Muscle of leg (tissue), 3 donors: ENCODE measurements at regions not wholly inside any gene's neighbourhood (a gene's known extent, or its start where the extent isn't known, plus 50 kb on each side); places are given as distances from the start of the nearest gene placed in this dataset.
A peak's percentile ranks its signal among the peaks of the same experiment; 100 is the strongest.
"Not testable (repeated sequence)": the region's sequence is repeated elsewhere in the genome, so short reads cannot be mapped to it uniquely, and the experiment has no call there.

ENCODE experiments used
- DNase-seq: peaks from one replicate; pipeline ENCODE4 v3.0.0; 2013
- H3K27ac ChIP-seq: one replicate; pipeline ENCODE4 v1.5.1; 2013; ENCODE audit warnings: mild to moderate bottlenecking, low read length, control low read depth
- H3K27me3 ChIP-seq: one replicate; pipeline ENCODE4 v1.6.1; 2013; ENCODE audit warnings: low read length; ENCODE audit not compliant: control insufficient read depth, insufficient read depth
- H3K36me3 ChIP-seq: one replicate; pipeline ENCODE4 v1.6.1; 2013; ENCODE audit warnings: low read length; ENCODE audit not compliant: control insufficient read depth, insufficient read depth
- H3K4me1 ChIP-seq: one replicate; pipeline ENCODE4 v1.6.1; 2013; ENCODE audit warnings: low read length; ENCODE audit not compliant: control insufficient read depth, insufficient read depth
- H3K4me3 ChIP-seq: one replicate; pipeline ENCODE4 v1.5.1; 2013; ENCODE audit warnings: low read length, control low read depth
- H3K9me3 ChIP-seq: replicated peaks from 2 replicates; pipeline ENCODE4 v1.6.1; 2013; ENCODE audit warnings: low read depth, low read length; ENCODE audit not compliant: control insufficient read depth
- WGBS: methylation state at CpG from one replicate; pipeline ENCODE4 v1.1.5; 2013; ENCODE audit warnings: missing lambda C conversion rate; ENCODE audit not compliant: insufficient coverage; 5-methylcytosine and 5-hydroxymethylcytosine counted together

DNA sequence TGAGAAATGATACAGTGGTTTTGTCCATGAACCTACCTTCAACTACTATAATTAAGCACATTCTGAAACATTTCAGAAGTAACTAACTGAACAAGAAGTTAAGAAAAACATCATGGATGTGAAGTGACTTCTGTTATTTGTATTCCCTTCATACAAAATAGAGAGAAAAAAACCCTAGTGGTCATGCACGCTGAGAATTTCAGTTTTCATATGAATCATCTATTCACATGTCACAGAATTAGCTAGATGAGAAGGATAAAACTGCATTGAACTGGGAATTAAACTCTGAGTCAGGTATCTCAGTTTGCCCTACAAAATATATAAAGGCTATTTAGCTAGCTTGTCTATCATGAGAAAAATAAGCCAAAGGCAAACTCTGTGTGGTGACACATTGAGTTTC lies 451.8 kb upstream of the FTMT start:
- H3K9me3 ChIP-seq, result no peaks in the 10 kb centered on the region
- no CpG with 5 or more reads among the region's 1 CpG for WGBS
- H3K27me3 ChIP-seq, result no peaks in the 10 kb centered on the region
- H3K27ac ChIP-seq, result no peak overlapping the region
- H3K4me1 ChIP-seq, result no peaks in the 10 kb centered on the region
- H3K36me3 ChIP-seq, result no peaks in the 10 kb centered on the region
- H3K4me3 ChIP-seq, result no peak overlapping the region
- DNase-seq, result no peak

DNA sequence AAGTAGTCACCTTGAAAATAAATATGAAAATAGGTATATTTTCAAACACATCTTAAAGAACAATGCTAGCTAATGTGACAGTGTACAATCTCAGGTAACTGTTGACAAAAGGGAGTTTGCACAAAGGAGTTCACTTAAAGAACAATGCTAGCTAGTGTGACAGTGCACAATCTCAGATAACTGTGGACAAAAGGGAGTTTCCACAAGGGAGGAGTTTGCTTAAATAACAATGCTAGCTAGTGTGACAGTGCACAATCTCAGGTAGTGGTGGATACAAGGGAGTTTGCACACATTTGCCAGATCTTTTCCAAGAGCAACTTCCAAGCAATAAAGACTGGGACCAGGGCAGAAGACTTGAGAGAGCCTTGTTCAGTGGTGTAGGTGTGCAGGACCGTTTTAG lies 442.9 kb upstream of the FTMT start:
- Histone ChIP-seq H3K27ac (no peak overlapping the region), H3K4me1 (no peaks in the 10 kb centered on the region), H3K4me3 (no peak overlapping the region), H3K9me3 (no peaks in the 10 kb centered on the region), H3K36me3 (no peaks in the 10 kb centered on the region), H3K27me3 (no peaks in the 10 kb centered on the region)
- no CpG with 5 or more reads among the region's 1 CpG for WGBS
- DNase-seq, result no peak

DNA sequence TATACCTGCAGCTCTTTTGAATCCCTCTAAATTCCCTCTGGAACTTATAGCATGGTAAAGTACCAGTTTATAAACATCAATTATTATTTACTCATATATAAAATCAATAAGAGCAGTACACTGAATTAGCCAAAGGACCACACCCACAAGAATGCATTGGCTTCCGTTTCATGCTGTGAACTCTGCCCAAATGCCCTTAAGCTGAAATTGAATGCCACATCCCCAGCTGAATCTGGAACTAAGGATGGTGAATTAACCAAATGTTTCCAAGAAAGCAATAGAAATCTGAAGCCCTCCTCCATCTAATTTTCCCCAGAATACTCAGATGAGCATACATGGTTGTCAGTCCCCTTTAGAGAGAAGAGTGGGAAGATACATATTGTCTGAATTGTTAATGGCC lies 436.4 kb upstream of the FTMT start:
- H3K9me3 ChIP-seq, result no peaks in the 10 kb centered on the region
- no peaks in the 10 kb centered on the region for H3K36me3 ChIP-seq
- no peaks in the 10 kb centered on the region for H3K27me3 ChIP-seq
- DNase-seq, result no peak
- H3K4me3 ChIP-seq, result no peak overlapping the region
- WGBS, result no CpG with 5 or more reads among the region's 1 CpG
- no peaks in the 10 kb centered on the region for H3K4me1 ChIP-seq
- no peak overlapping the region for H3K27ac ChIP-seq

DNA sequence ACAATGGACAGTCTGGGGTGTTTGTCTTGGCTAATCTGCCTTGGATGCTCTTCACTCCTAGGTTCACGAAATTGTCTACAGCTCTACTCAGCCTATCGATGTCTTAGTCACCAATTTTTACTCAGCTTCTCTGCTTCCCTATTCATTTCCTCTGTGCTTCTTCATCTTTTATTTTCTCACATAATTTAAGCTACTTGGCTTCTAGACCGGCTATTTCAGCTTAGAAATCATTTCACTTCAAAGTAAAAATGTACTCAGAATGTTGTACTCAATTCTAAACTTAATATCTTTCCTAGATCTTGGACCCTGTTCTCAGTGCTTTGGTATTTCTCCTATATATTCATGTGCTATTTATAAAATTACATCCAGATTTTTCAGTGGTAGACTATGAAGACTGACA lies 430.0 kb upstream of the FTMT start:
- peak; percentile 22 for DNase-seq
- H3K36me3 ChIP-seq, result no peaks in the 10 kb centered on the region
- H3K27me3 ChIP-seq, result no peaks in the 10 kb centered on the region
- H3K4me3 ChIP-seq, result no peak overlapping the region
- H3K9me3 ChIP-seq, result no peaks in the 10 kb centered on the region
- no peaks in the 10 kb centered on the region for H3K4me1 ChIP-seq
- H3K27ac ChIP-seq, result no peak overlapping the region
- WGBS, result 77% methylated on average over 2 of the region's 3 CpGs

DNA sequence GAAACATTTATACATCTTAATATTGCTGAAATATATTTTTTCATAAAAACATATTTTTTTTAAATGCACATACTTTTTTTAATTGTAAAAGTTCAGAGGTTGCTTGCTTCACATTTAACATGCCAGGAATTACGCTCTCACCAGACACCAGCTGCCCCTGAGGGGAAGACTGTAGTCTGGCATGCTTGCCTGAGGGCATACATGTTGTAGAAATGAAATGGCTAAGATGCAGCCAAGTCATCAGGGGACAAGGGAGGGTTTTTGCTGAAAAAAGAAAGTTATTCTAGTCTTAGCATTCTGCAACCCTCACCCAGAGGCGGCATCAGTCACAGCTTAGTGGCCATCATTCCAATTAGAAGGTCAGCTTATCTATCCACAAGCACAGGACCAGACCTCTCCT lies 426.7 kb upstream of the FTMT start:
- H3K4me3 ChIP-seq, result no peak overlapping the region
- WGBS, result no CpG with 5 or more reads among the region's 2 CpGs

DNA sequence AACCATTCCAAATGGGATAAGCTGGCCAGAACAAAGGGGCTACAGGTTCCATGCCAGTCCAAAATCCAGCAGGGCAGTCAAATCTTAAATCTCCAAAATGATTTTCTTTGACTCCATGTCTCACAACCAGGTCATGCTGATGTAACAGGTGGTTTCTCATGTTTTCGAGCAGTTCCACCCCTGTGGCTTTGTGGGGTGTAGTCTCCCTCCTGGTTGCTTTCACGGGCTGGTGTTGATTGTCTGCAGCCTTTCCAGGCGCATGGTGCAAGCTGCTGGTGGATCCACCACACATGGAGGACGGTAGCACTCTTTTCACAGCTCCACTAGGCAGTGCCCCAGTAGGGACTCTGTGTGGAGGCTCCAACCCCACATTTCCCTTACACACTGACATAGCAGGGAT lies 425.5 kb upstream of the FTMT start:
- DNase-seq, result no peak
- WGBS, result 86% methylated on average over 3 of the region's 4 CpGs
- H3K4me1 ChIP-seq, result no peaks in the 10 kb centered on the region
- H3K9me3 ChIP-seq, result no peaks in the 10 kb centered on the region
- H3K36me3 ChIP-seq, result no peaks in the 10 kb centered on the region
- no peak overlapping the region for H3K4me3 ChIP-seq
- H3K27me3 ChIP-seq, result no peaks in the 10 kb centered on the region
- no peak overlapping the region for H3K27ac ChIP-seq

More for the DNA sequence above, 426.7 kb upstream of the FTMT start:
- H3K27me3 ChIP-seq, result no peaks in the 10 kb centered on the region
- H3K27ac ChIP-seq, result no peak overlapping the region
- no peaks in the 10 kb centered on the region for H3K4me1 ChIP-seq
- H3K36me3 ChIP-seq, result no peaks in the 10 kb centered on the region
- no peak for DNase-seq
- no peaks in the 10 kb centered on the region for H3K9me3 ChIP-seq

DNA sequence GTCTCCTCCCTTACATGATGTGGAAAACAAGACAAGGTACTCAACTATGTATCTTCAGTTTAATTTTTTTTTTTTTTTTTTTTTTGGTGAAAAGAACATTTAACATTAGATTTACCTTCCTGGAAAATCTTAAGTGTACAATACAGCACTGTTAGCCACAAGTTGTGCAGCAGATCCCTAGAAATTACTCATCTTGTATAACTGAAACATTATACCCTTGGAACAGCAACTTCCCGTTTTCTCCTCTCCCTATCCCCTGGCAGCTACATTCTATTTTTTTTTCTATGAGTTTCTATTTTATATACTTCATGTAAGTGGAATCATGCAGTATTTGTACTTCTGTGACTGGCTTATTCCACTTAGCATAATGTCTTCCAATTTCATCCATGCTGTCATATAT lies 421.9 kb upstream of the FTMT start:
- H3K9me3 ChIP-seq, result no peaks in the 10 kb centered on the region

DNA sequence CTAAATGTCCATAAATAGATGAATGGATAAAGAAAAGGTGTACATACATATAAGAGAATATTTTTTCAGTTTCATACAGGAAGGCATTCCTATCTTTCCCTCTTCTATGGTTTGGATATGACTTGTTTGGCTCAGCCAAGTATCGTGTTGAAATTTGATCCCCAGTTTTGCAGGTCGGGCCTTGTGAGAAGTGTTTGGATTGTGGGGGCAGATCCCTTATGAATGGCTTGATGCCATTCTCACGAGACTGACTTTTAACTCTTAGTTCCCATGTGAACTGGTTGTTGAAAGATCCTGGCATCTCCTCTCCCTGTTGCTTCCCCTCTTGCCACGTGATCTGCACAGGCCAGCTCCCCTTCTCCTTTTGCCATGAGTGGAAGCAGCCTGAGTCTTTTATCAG lies 421.1 kb upstream of the FTMT start:
- 40% methylated on average over 1 of the region's 4 CpGs for WGBS

More for the DNA sequence above, 421.9 kb upstream of the FTMT start:
- no peak overlapping the region for H3K27ac ChIP-seq
- no peaks in the 10 kb centered on the region for H3K27me3 ChIP-seq
- no CpG with 5 or more reads among the region's 1 CpG for WGBS
- no peaks in the 10 kb centered on the region for H3K4me1 ChIP-seq
- H3K36me3 ChIP-seq, result no peaks in the 10 kb centered on the region
- no peak overlapping the region for H3K4me3 ChIP-seq
- DNase-seq, result peak; percentile 30

DNA sequence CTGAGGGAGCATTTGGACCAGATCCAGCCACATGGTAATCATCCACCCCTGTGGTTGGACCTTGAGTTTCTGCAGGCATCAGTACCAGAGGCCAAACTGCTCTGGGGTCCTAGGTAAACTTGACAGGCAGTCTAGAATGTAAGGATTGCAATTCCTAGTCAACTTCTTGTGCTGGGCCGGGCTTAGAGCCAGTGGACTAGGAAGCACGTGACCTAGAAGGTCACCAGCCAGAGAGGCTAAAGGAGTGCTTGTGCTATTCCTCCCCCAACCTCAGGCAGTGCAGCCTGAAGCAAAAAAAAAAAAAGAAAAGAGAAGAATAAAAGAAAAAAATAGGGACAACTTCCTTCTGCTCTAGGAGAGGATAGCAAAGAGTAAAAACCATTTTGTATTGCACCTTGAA lies 406.2 kb upstream of the FTMT start:
- H3K27ac ChIP-seq, result no peak overlapping the region
- no peak for DNase-seq
- H3K4me3 ChIP-seq, result no peak overlapping the region
- no peaks in the 10 kb centered on the region for H3K36me3 ChIP-seq
- H3K4me1 ChIP-seq, result no peaks in the 10 kb centered on the region
- H3K27me3 ChIP-seq, result no peaks in the 10 kb centered on the region
- no CpG with 5 or more reads among the region's 2 CpGs for WGBS
- no peaks in the 10 kb centered on the region for H3K9me3 ChIP-seq

More for the DNA sequence above, 421.1 kb upstream of the FTMT start:
- H3K36me3 ChIP-seq, result no peaks in the 10 kb centered on the region
- H3K27ac ChIP-seq, result no peak overlapping the region
- H3K4me1 ChIP-seq, result no peaks in the 10 kb centered on the region
- DNase-seq, result no peak
- no peak overlapping the region for H3K4me3 ChIP-seq
- H3K9me3 ChIP-seq, result no peaks in the 10 kb centered on the region
- no peaks in the 10 kb centered on the region for H3K27me3 ChIP-seq

DNA sequence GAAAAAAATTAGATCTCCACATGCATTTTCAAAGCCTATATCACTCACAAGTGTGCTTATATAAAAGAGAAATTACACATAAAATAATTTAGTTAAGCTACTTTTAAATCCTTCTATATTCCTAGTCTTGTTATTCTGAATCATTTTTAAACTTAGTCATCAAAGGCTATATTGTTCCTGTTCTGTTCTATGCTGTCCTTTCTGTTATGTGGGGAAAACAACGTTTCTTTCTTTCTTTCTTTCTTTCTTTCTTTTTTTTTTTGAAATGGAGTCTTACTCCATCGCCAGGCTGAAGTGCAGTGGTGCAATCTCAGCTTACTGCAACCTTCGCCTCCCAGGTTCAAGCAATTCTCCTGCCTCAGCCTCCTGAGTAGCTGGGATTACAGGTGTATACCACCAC lies 389.2 kb upstream of the FTMT start:
- Histone ChIP-seq H3K27me3 (no peaks in the 10 kb centered on the region), H3K36me3 (no peaks in the 10 kb centered on the region), H3K4me1 (no peaks in the 10 kb centered on the region), H3K4me3 (no peak overlapping the region), H3K9me3 (no peaks in the 10 kb centered on the region), H3K27ac (no peak overlapping the region)
- WGBS, result no CpG with 5 or more reads among the region's 3 CpGs
- no peak for DNase-seq

DNA sequence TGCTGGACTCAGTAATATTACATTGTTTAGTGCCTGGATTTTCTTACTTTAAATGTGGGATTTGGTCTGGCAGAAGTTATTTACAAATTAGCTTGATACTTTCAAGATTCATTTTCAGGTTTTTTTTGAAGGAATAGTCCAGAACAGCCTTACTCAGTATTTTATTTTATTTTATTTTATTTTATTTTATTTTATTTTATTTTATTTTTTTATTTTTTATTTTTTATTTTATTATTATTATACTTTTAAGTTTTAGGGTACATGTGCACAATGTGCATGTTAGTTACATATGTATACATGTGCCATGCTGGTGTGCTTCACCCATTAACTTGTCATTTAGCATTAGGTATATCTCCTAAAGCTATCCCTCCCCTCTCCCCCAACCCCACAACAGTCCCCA lies 380.5 kb upstream of the FTMT start:
- H3K4me1 ChIP-seq, DNase-seq, H3K9me3 ChIP-seq, H3K36me3 ChIP-seq, H3K27ac ChIP-seq, H3K4me3 ChIP-seq, H3K27me3 ChIP-seq: not testable (repeated sequence)
